ENCODE measurements at regions not wholly inside any gene's neighbourhood (a gene's known extent, or its start where the extent isn't known, plus 50 kb on each side); places are given as distances from the start of the nearest gene placed in this dataset.

GRCh38 chr6:120992257-120992656 is 342.0 kb downstream of the TBC1D32 start:
- no peak overlapping the region for H3K4me3 ChIP-seq (ENCODE audit: low read depth, low read length)
- TF ChIP-seq CTCF (IDR thresholded peaks at IDR 0.05; ENCODE audit: low read depth, low read length, missing control alignments): no peak
- DNase-seq (ENCODE audit: low read depth): no peak

- no peak for DNase-seq (ENCODE audit: low read depth)
- no peak for TF ChIP-seq CTCF (IDR thresholded peaks at IDR 0.05; ENCODE audit: low read depth, low read length, missing control alignments)
Observed at GRCh38 chr6:120990866-120991265, 343.4 kb downstream of the TBC1D32 start.

GRCh38 chr6:120981835-120982234 is 352.4 kb downstream of the TBC1D32 start:
- DNase-seq (ENCODE audit: low read depth): no peak
- TF ChIP-seq CTCF (IDR thresholded peaks at IDR 0.05; ENCODE audit: low read depth, low read length, missing control alignments): no peak

More at GRCh38 chr6:120990866-120991265, 343.4 kb downstream of the TBC1D32 start:
- H3K4me3 ChIP-seq (ENCODE audit: low read depth, low read length): no peak overlapping the region

GRCh38 chr6:120966321-120966720 is 368.0 kb downstream of the TBC1D32 start:
- no peak overlapping the region for H3K4me3 ChIP-seq (ENCODE audit: low read depth, low read length)
- no peak for TF ChIP-seq CTCF (IDR thresholded peaks at IDR 0.05; ENCODE audit: low read depth, low read length, missing control alignments)
- DNase-seq (ENCODE audit: low read depth): no peak

More at GRCh38 chr6:120981835-120982234, 352.4 kb downstream of the TBC1D32 start:
- H3K4me3 ChIP-seq (ENCODE audit: low read depth, low read length): no peak overlapping the region

GRCh38 chr6:120965814-120966213 is 368.5 kb downstream of the TBC1D32 start:
- no peak for TF ChIP-seq CTCF (IDR thresholded peaks at IDR 0.05; ENCODE audit: low read depth, low read length, missing control alignments)
- no peak for DNase-seq (ENCODE audit: low read depth)
- H3K4me3 ChIP-seq (ENCODE audit: low read depth, low read length): no peak overlapping the region

GRCh38 chr6:120960761-120961160 is 373.5 kb downstream of the TBC1D32 start:
- no peak overlapping the region for H3K4me3 ChIP-seq (ENCODE audit: low read depth, low read length)
- no peak for TF ChIP-seq CTCF (IDR thresholded peaks at IDR 0.05; ENCODE audit: low read depth, low read length, missing control alignments)
- no peak for DNase-seq (ENCODE audit: low read depth)

GRCh38 chr6:120954111-120954510 is 380.2 kb downstream of the TBC1D32 start:
- no peak for TF ChIP-seq CTCF (IDR thresholded peaks at IDR 0.05; ENCODE audit: low read depth, low read length, missing control alignments)
- H3K4me3 ChIP-seq (ENCODE audit: low read depth, low read length): no peak overlapping the region
- DNase-seq (ENCODE audit: low read depth): no peak
